IMR-90 (cell line): ENCODE measurements at regions not wholly inside any gene's neighbourhood (a gene's known extent, or its start where the extent isn't known, plus 50 kb on each side); places are given as distances from the start of the nearest gene placed in this dataset.

Experiments used
- ATAC-seq: fragments of 200-7000 bp; cut with Tn5 transposase; 2 replicates; pipeline ENCODE4 v1.9.1; 2020; ENCODE audit warnings: low read depth, mild to moderate bottlenecking, moderate library complexity
- BruUV-seq: library from RNA; stranded (reverse); fragments of 400-500 nt; replicated peaks from 2 replicates; lab custom pipeline; 2021; lab: Mats Ljungman, UMichigan
- CTCF ChIA-PET: fragments of 300-600 bp; formaldehyde crosslinking; extraction: SDS; loops from one replicate; lab custom pipeline; 2021; ENCODE audit warnings: antibody characterized with exemption; lab: Yijun Ruan, JAX
- POLR2A ChIA-PET: fragments of 300-600 bp; sonication (Branson Sonifier 250); formaldehyde crosslinking; loops from one replicate; lab custom pipeline; 2022; ENCODE audit warnings: antibody characterized with exemption; ENCODE audit not compliant: unreplicated experiment; lab: Charles Lee
- DNase-seq: peaks from one replicate; pipeline ENCODE4 v3.0.0; 2013
- H2AFZ ChIP-seq: replicated peaks from 2 replicates; pipeline ENCODE3; 2013; ENCODE audit warnings: low read length, mild to moderate bottlenecking; ENCODE audit not compliant: poor library complexity
- H2AK5ac ChIP-seq: 2 replicates; pipeline ENCODE4 v1.6.1; 2013; ENCODE audit warnings: low read depth, low read length, inconsistent platforms
- H2AK9ac ChIP-seq: replicated peaks from 2 replicates; pipeline ENCODE3; 2013; ENCODE audit warnings: mild to moderate bottlenecking, low read depth, low read length, moderate library complexity; ENCODE audit not compliant: poor library complexity
- H2BK120ac ChIP-seq: 2 replicates; pipeline ENCODE4 v1.6.1; 2013; ENCODE audit warnings: low read depth, low read length, inconsistent platforms
- H2BK15ac ChIP-seq: 3 replicates; pipeline ENCODE4 v1.6.1; 2013; ENCODE audit warnings: low read depth, low read length, inconsistent platforms
- H2BK20ac ChIP-seq: 2 replicates; pipeline ENCODE4 v1.6.1; 2013; ENCODE audit warnings: low read depth, mild to moderate bottlenecking, inconsistent platforms, low read length, moderate library complexity
- H2BK5ac ChIP-seq: 2 replicates; pipeline ENCODE4 v1.6.1; 2013; ENCODE audit warnings: mild to moderate bottlenecking, low read depth, low read length, inconsistent platforms; ENCODE audit not compliant: poor library complexity, severe bottlenecking
- H3K14ac ChIP-seq: replicated peaks from 2 replicates; pipeline ENCODE4 v1.6.1; 2013; ENCODE audit warnings: low read depth, low read length, inconsistent platforms
- H3K18ac ChIP-seq: 2 replicates; pipeline ENCODE4 v1.6.1; 2013; ENCODE audit warnings: low read depth, low read length, control low read depth
- H3K23ac ChIP-seq: 2 replicates; pipeline ENCODE4 v1.6.1; 2013; ENCODE audit warnings: low read depth, low read length, inconsistent platforms
- H3K27ac ChIP-seq: 2 replicates; pipeline ENCODE4 v1.5.1; 2013; ENCODE audit warnings: mild to moderate bottlenecking, control low read depth, low read length; ENCODE audit not compliant: insufficient read depth
- H3K27me3 ChIP-seq: 2 replicates; pipeline ENCODE4 v1.6.1; 2013; ENCODE audit warnings: low read length; ENCODE audit not compliant: control insufficient read depth, insufficient read depth
- H3K36me3 ChIP-seq: 2 replicates; pipeline ENCODE4 v1.6.1; 2013; ENCODE audit warnings: low read length, mixed read lengths; ENCODE audit not compliant: control insufficient read depth, insufficient read depth
- H3K4ac ChIP-seq: 2 replicates; pipeline ENCODE4 v1.6.1; 2013; ENCODE audit warnings: low read depth, low read length, inconsistent platforms
- H3K4me1 ChIP-seq: 2 replicates; pipeline ENCODE4 v1.6.1; 2013; ENCODE audit warnings: low read length, mixed read lengths; ENCODE audit not compliant: control insufficient read depth, insufficient read depth
- H3K4me2 ChIP-seq: 2 replicates; pipeline ENCODE4 v1.6.1; 2013; ENCODE audit warnings: low read depth, mild to moderate bottlenecking, control low read depth, low read length, moderate library complexity
- H3K4me3 ChIP-seq: 2 replicates; pipeline ENCODE4 v1.5.1; 2013; ENCODE audit warnings: low read depth, mild to moderate bottlenecking, control low read depth, low read length, moderate library complexity; ENCODE audit not compliant: insufficient read depth
- H3K56ac ChIP-seq: 2 replicates; pipeline ENCODE4 v1.6.1; 2013; ENCODE audit warnings: low read length, inconsistent platforms; ENCODE audit not compliant: insufficient read depth; ENCODE audit errors: extremely low read depth
- H3K79me1 ChIP-seq, 2 experiments: 2 replicates each; pipeline ENCODE4 v1.6.1; 2013; ENCODE audit warnings: low read length in 2 of 2, inconsistent platforms in 1 of 2, low read depth in 1 of 2
- H3K9ac ChIP-seq: 2 replicates; pipeline ENCODE4 v1.6.1; 2013; ENCODE audit warnings: low read depth, low read length, control low read depth
- H3K9me1 ChIP-seq: 2 replicates; pipeline ENCODE4 v1.6.1; 2013; ENCODE audit warnings: low read length, inconsistent platforms; ENCODE audit not compliant: insufficient read depth
- H3K9me3 ChIP-seq: 2 replicates; pipeline ENCODE4 v1.6.1; 2013; ENCODE audit warnings: low read length; ENCODE audit not compliant: control insufficient read depth, insufficient read depth
- H4K20me1 ChIP-seq: 2 replicates; pipeline ENCODE4 v1.6.1; 2013; ENCODE audit warnings: low read length, inconsistent platforms; ENCODE audit not compliant: insufficient read depth
- H4K5ac ChIP-seq: 2 replicates; pipeline ENCODE4 v1.6.1; 2013; ENCODE audit warnings: mild to moderate bottlenecking, low read depth, low read length, control low read depth
- H4K8ac ChIP-seq, 2 experiments: 2 replicates each; pipeline ENCODE4 v1.6.1; 2013; ENCODE audit warnings: low read depth in 2 of 2, low read length in 2 of 2, control low read depth in 1 of 2, inconsistent platforms in 1 of 2
- H4K91ac ChIP-seq: 2 replicates; pipeline ENCODE4 v1.6.1; 2013; ENCODE audit warnings: low read depth, low read length, inconsistent platforms; ENCODE audit not compliant: insufficient read depth
- BHLHE40 ChIP-seq: fragments of 150-350 bp; IDR thresholded peaks from 2 replicates; pipeline ENCODE4 v1.6.1; 2016; ENCODE audit warnings: mild to moderate bottlenecking, low read depth, low read length
- CEBPB ChIP-seq: IDR thresholded peaks from 2 replicates; pipeline ENCODE4 v1.6.1; 2012; ENCODE audit warnings: low read depth, low read length, improper control_type of control experiment
- CHD1 ChIP-seq: IDR thresholded peaks from 2 replicates; pipeline ENCODE4 v1.6.1; 2012; ENCODE audit warnings: low read depth, low read length, improper control_type of control experiment
- FOS ChIP-seq: fragments of 150-350 bp; IDR thresholded peaks from 2 replicates; pipeline ENCODE4 v1.6.1; 2016; ENCODE audit warnings: low read depth, low read length
- WGBS, 2 experiments: methylation state at CpG; one replicate each; pipeline versions ENCODE4 v1.1.5 to v1.1.7; 2013; ENCODE audit warnings: missing lambda C conversion rate in 2 of 2; ENCODE audit not compliant: insufficient read length in 1 of 2; ENCODE audit errors: extremely low coverage in 2 of 2; 5-methylcytosine and 5-hydroxymethylcytosine counted together
- dilution Hi-C: fragments of 300-500 bp; cut with HindIII; formaldehyde crosslinking; loops from one replicate; pipeline ENCODE4 v1.14.3; 2018; ENCODE audit warnings: low sequenced_read_pairs; ENCODE audit not compliant: unreplicated experiment
- in situ Hi-C: fragments of 300-500 bp; cut with MboI; formaldehyde crosslinking; loops from 3 replicates; pipeline ENCODE4 v1.14.3; 2019; ENCODE audit warnings: low sequenced_read_pairs, inconsistent platforms, mixed read lengths
- intact Hi-C: fragments of 100-400 bp; cut with micrococcal nuclease; formaldehyde crosslinking; loops from 2 replicates; pipeline ENCODE4 v1.10.0; 2022
- TF ChIP-seq, protein P1 (sequence below): fragments of 150-350 bp; IDR thresholded peaks from 2 replicates; pipeline ENCODE4 v1.6.1; 2017; ENCODE audit warnings: mild to moderate bottlenecking, antibody characterized with exemption, low read length, low read depth

DNA sequence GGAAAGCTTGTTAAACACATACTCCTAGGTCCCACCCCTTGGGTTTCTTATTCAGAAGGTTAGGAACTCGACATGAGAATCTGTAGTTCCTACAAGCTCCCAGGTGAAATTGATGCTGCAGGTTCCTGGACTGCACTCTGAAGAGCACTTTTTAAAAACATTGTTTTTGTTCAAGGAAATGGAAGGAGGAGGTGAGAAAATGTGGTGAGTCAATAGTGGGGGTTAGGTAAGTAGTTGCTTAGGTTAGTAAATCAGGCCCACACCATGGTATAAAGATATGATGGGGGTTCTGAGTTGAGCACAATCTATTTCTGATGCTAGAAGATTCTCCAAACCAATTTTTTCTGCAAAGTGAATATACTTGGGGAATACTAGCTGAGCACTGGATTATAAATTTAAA lies 450.3 kb downstream of the CCDC91 start:
- Histone ChIP-seq H3K36me3 (no peaks in the 10 kb centered on the region), H3K4me2 (no peak overlapping the region), H3K9me1 (no peaks in the 10 kb centered on the region), H3K4ac (no peak overlapping the region), H3K23ac (no peak overlapping the region), H4K91ac (no peak overlapping the region), H2BK20ac (no peak overlapping the region), H3K9me3 (no peaks in the 10 kb centered on the region), H4K20me1 (no peaks in the 10 kb centered on the region), H2AK9ac (no peak overlapping the region), H3K4me3 (no peak overlapping the region), H3K79me1 (no peaks in the 10 kb centered on the region), H3K4me1 (no peaks in the 10 kb centered on the region), H2AFZ (no peak overlapping the region), H3K27me3 (no peaks in the 10 kb centered on the region), H3K56ac (no peak overlapping the region), H3K9ac (no peak overlapping the region), H3K27ac (no peak overlapping the region), H2BK120ac (no peak overlapping the region), H4K5ac (no peak overlapping the region), H2AK5ac (no peak overlapping the region), H3K14ac (no peak overlapping the region), H4K8ac (no peak overlapping the region), H3K18ac (no peak overlapping the region), H2BK15ac (no peak overlapping the region), H2BK5ac (no peak overlapping the region)
- ATAC-seq (no peak), DNase-seq (no peak)
- intact Hi-C loops, result no loop called here
- CTCF ChIA-PET, result no interaction called here
- TF ChIP-seq BHLHE40 (no peak), CEBPB (no peak), FOS (no peak), CHD1 (no peak)
- TF ChIP-seq, protein P1, sequence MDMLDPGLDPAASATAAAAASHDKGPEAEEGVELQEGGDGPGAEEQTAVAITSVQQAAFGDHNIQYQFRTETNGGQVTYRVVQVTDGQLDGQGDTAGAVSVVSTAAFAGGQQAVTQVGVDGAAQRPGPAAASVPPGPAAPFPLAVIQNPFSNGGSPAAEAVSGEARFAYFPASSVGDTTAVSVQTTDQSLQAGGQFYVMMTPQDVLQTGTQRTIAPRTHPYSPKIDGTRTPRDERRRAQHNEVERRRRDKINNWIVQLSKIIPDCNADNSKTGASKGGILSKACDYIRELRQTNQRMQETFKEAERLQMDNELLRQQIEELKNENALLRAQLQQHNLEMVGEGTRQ, result no peak
- POLR2A ChIA-PET, result no interaction called here
- dilution Hi-C loops, result no loop called here
- BruUV-seq, result no TSS peak
- WGBS, 2 experiments, result no CpG with 5 or more reads among the region's 1 CpG
- in situ Hi-C loops, result loop anchor here (10.0 kb wide), 1 partner anchor 64 kb away; no protein-coding TSS in a partner anchor
